Erythroblast (primary cell): ENCODE measurements at regions not wholly inside any gene's neighbourhood (a gene's known extent, or its start where the extent isn't known, plus 50 kb on each side); places are given as distances from the start of the nearest gene placed in this dataset.

ENCODE experiments used
- DNase-seq, 2 experiments: peaks; one replicate each; lab custom pipeline; 2025; lab: John Stamatoyannopoulos, UW
- GATA1 ChIP-seq: IDR thresholded peaks from 2 replicates; pipeline ENCODE4 v1.6.1; 2011; ENCODE audit warnings: low read depth, mild to moderate bottlenecking, control low read depth, low read length, moderate library complexity
- POLR2A ChIP-seq: IDR thresholded peaks from 2 replicates; pipeline ENCODE4 v1.6.1; 2011; ENCODE audit warnings: mild to moderate bottlenecking, low read length

GRCh38 chr6:129778793-129779192 is 68.8 kb upstream of the ARHGAP18 start:
- TF ChIP-seq GATA1 (no peak), POLR2A (no peak)
- DNase-seq, result peak in 1 of 2 experiments; percentile 4

- DNase-seq, result no peak
- TF ChIP-seq GATA1, result no peak
- TF ChIP-seq POLR2A, result no peak
Measured at GRCh38 chr6:129777371-129777770, 67.4 kb upstream of the ARHGAP18 start.

- TF ChIP-seq GATA1, result no peak
- TF ChIP-seq POLR2A, result no peak
- no peak for DNase-seq
Measured at GRCh38 chr6:129776542-129777330, 66.8 kb upstream of the ARHGAP18 start.

GRCh38 chr6:129774697-129775447 is 64.9 kb upstream of the ARHGAP18 start:
- TF ChIP-seq GATA1 (no peak), POLR2A (no peak)
- DNase-seq, result peak; percentile 75 to 84

GRCh38 chr6:129773304-129773703 is 63.3 kb upstream of the ARHGAP18 start:
- no peak for DNase-seq
- no peak for TF ChIP-seq GATA1
- no peak for TF ChIP-seq POLR2A

GRCh38 chr6:129771678-129772077 is 61.7 kb upstream of the ARHGAP18 start:
- TF ChIP-seq POLR2A, result no peak
- no peak for TF ChIP-seq GATA1
- DNase-seq, result peak; percentile 3 to 57

- DNase-seq, result no peak
- TF ChIP-seq POLR2A (no peak), GATA1 (no peak)
Measured at GRCh38 chr6:129767776-129768485, 58.0 kb upstream of the ARHGAP18 start.

- TF ChIP-seq GATA1 (no peak), POLR2A (no peak)
Measured at GRCh38 chr6:129766959-129767728, 57.2 kb upstream of the ARHGAP18 start.

GRCh38 chr6:129764761-129765407 is 54.9 kb upstream of the ARHGAP18 start:
- no peak for DNase-seq
- no peak for TF ChIP-seq POLR2A
- no peak for TF ChIP-seq GATA1

More at GRCh38 chr6:129766959-129767728, 57.2 kb upstream of the ARHGAP18 start:
- peak; percentile 55 to 65 for DNase-seq

- no peak for DNase-seq
- no peak for TF ChIP-seq POLR2A
Measured at GRCh38 chr6:129759796-129760605, 50.0 kb upstream of the ARHGAP18 start.
